Stimulated activated CD4-positive, alpha-beta T cell treated with anti-CD3 and anti-CD28 coated beads, TNF-alpha, amount 100 ng/mL, for 24 hours (primary cell): ENCODE measurements at regions not wholly inside any gene's neighbourhood (a gene's known extent, or its start where the extent isn't known, plus 50 kb on each side); places are given as distances from the start of the nearest gene placed in this dataset.

Experiments used
- DNase-seq, 3 experiments: peaks; one replicate each; pipeline ENCODE4 v3.0.0-alpha.2; 2020; ENCODE audit warnings: low read depth in 3 of 3

GRCh38 chr4:181944527-181944926, 298.7 kb upstream of the TENM3 start:
- no peak for DNase-seq

- DNase-seq: no peak
Observed at GRCh38 chr4:181946902-181947301, 296.3 kb upstream of the TENM3 start.

GRCh38 chr4:181948839-181949382, 294.3 kb upstream of the TENM3 start:
- no peak for DNase-seq

- DNase-seq: no peak
Observed at GRCh38 chr4:181949704-181950312, 293.4 kb upstream of the TENM3 start.

- no peak for DNase-seq
Observed at GRCh38 chr4:181950372-181951127, 292.7 kb upstream of the TENM3 start.

GRCh38 chr4:181951265-181951664, 291.9 kb upstream of the TENM3 start:
- DNase-seq: no peak

- DNase-seq: no peak
Observed at GRCh38 chr4:181952478-181952877, 290.7 kb upstream of the TENM3 start.

- DNase-seq: no peak
Observed at GRCh38 chr4:181956512-181956911, 286.7 kb upstream of the TENM3 start.

GRCh38 chr4:181957088-181957487, 286.1 kb upstream of the TENM3 start:
- DNase-seq: no peak

- no peak for DNase-seq
Observed at GRCh38 chr4:181958446-181958845, 284.8 kb upstream of the TENM3 start.

- DNase-seq: no peak
Observed at GRCh38 chr4:181959121-181959520, 284.1 kb upstream of the TENM3 start.

GRCh38 chr4:181960384-181960783, 282.8 kb upstream of the TENM3 start:
- no peak for DNase-seq

GRCh38 chr4:181962321-181962720, 280.9 kb upstream of the TENM3 start:
- no peak for DNase-seq

GRCh38 chr4:181964731-181965130, 278.5 kb upstream of the TENM3 start:
- no peak for DNase-seq

GRCh38 chr4:181966104-181966551, 277.1 kb upstream of the TENM3 start:
- DNase-seq: no peak

- no peak for DNase-seq
Observed at GRCh38 chr4:181967401-181967800, 275.8 kb upstream of the TENM3 start.

- DNase-seq: no peak
Observed at GRCh38 chr4:181968371-181968770, 274.8 kb upstream of the TENM3 start.

GRCh38 chr4:181969151-181969550, 274.1 kb upstream of the TENM3 start:
- DNase-seq: no peak

- DNase-seq: no peak
Observed at GRCh38 chr4:181970366-181970765, 272.8 kb upstream of the TENM3 start.

- DNase-seq: no peak
Observed at GRCh38 chr4:181971411-181971810, 271.8 kb upstream of the TENM3 start.

GRCh38 chr4:181971973-181972372, 271.2 kb upstream of the TENM3 start:
- no peak for DNase-seq

GRCh38 chr4:181976764-181977163, 266.4 kb upstream of the TENM3 start:
- DNase-seq: no peak

- no peak for DNase-seq
Observed at GRCh38 chr4:181982437-181982836, 260.8 kb upstream of the TENM3 start.
